HFFc6 (cell line): ENCODE measurements at regions not wholly inside any gene's neighbourhood (a gene's known extent, or its start where the extent isn't known, plus 50 kb on each side); places are given as distances from the start of the nearest gene placed in this dataset.

ENCODE experiments used
- DNase-seq: peaks from one replicate; pipeline ENCODE4 v3.0.0-alpha.2; 2018
- H3K27ac Mint-ChIP-seq: 2 replicates; pipeline ENCODE4 v1.8.0; 2020; ENCODE audit warnings: mild to moderate bottlenecking, mixed read lengths
- H3K27me3 Mint-ChIP-seq: 2 replicates; pipeline ENCODE4 v1.8.0; 2021; ENCODE audit warnings: mild to moderate bottlenecking, moderate library complexity, mixed read lengths; ENCODE audit not compliant: insufficient read depth
- H3K36me3 Mint-ChIP-seq: 2 replicates; pipeline ENCODE4 v1.8.0; 2021; ENCODE audit warnings: low read depth, mixed read lengths
- H3K4me1 Mint-ChIP-seq: 2 replicates; pipeline ENCODE4 v1.8.0; 2020; ENCODE audit warnings: low read depth, mixed read lengths
- H3K4me3 Mint-ChIP-seq: 2 replicates; pipeline ENCODE4 v1.8.0; 2020; ENCODE audit warnings: mild to moderate bottlenecking, moderate library complexity, mixed read lengths
- H3K9me3 Mint-ChIP-seq: 2 replicates; pipeline ENCODE4 v1.8.0; 2020; ENCODE audit warnings: mild to moderate bottlenecking, mixed read lengths
- CTCF ChIP-seq: fragments of 200-600 bp; sonication (generic); IDR thresholded peaks from 2 replicates; pipeline ENCODE4 v1.5.0; 2021; ENCODE audit warnings: antibody characterized with exemption, mild to moderate bottlenecking

- peaks cover 5% of the 10 kb centered on the region for H3K27me3 Mint-ChIP-seq
Observed at GRCh38 chr6:14270925-14271788, 153.6 kb downstream of the CD83 start.

DNA sequence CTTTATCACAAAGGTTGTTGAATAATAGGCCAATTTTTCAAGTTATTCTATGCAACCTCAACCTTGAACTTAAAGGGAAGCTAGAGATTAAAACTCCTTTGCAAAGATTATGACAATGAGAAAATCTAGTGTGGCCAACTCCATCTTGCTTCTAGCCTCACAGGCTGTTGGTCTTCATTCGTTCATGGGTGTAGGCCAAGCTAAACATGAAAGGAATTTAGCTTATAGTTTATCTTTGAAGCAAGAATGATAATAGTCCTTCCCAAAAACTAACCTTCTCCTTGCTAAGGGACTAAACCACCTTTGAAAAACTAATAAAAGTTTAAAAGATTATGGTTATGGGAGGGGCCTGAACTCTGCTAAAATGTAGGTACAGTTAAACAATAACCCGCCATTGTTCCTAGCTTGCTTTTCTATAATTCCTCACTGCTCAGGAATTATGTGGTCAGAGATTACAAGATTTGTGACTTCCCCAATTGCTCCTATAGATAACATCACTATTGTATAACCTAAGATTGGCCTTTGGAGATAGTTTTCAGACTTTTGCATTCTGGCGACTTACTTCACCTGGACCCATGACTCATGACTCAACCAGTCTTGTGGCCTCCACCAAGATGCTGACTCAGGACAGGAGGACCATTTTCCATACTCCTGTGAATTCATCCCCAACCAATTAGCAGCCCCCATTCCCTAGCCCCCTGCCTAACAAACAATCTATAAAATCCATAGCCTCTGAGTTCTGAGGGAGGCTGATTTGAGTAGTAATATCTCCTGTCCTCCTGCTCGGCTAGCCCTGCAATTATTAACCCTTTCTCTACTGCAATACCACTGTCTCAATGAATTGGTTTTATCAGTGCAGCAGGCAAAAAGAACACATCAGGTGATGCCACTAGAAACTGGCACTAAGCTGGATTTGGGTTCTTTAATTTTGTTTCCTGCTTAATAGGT is 154.5 kb downstream of the CD83 start:
- H3K4me1 Mint-ChIP-seq, result peaks cover 33% of the 10 kb centered on the region
- peak; percentile 13 for DNase-seq
- H3K27ac Mint-ChIP-seq, result peak overlapping the region; percentile 79; the same call in 1 of the 2 replicates
- no peak for TF ChIP-seq CTCF
- H3K9me3 Mint-ChIP-seq, result peaks cover 20% of the 10 kb centered on the region
- H3K27me3 Mint-ChIP-seq, result peaks cover 5% of the 10 kb centered on the region
- H3K36me3 Mint-ChIP-seq, result no peaks in the 10 kb centered on the region
- no peak overlapping the region for H3K4me3 Mint-ChIP-seq

More at GRCh38 chr6:14270925-14271788, 153.6 kb downstream of the CD83 start:
- TF ChIP-seq CTCF, result no peak
- Mint-ChIP-seq H3K9me3 (peaks cover 20% of the 10 kb centered on the region), H3K4me3 (peak overlapping the region; percentile 5; the same call in 1 of the 2 replicates), H3K27ac (peak overlapping the region; percentile 79), H3K36me3 (no peaks in the 10 kb centered on the region), H3K4me1 (peaks cover 24% of the 10 kb centered on the region)
- DNase-seq, result peak; percentile 86

DNA sequence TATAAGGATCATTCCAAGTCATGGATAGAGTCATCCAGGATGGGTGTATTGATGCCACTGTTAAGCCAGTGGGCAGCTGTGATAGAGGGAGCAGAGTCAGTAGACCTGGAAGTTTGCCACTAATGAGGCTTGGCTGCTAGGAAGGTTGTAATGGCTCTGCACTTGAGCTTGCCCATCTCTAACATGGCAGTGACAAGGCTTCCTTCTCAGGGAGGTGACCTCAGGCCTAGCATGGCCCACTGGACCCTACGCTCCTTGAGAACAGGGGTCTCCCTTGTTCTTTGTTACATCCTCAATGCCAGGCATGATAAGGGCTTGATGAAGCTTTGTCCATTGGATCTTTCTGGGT is 155.1 kb downstream of the CD83 start:
- H3K27ac Mint-ChIP-seq, result no peak overlapping the region
- peaks cover 20% of the 10 kb centered on the region for H3K9me3 Mint-ChIP-seq
- H3K4me3 Mint-ChIP-seq, result no peak overlapping the region
- no peaks in the 10 kb centered on the region for H3K36me3 Mint-ChIP-seq
- peaks cover 40% of the 10 kb centered on the region for H3K4me1 Mint-ChIP-seq
- no peak for TF ChIP-seq CTCF
- DNase-seq, result no peak
- H3K27me3 Mint-ChIP-seq, result peaks cover 5% of the 10 kb centered on the region

GRCh38 chr6:14273191-14273590 is 155.6 kb downstream of the CD83 start:
- no peak for DNase-seq
- Mint-ChIP-seq H3K9me3 (peaks cover 20% of the 10 kb centered on the region), H3K27me3 (peaks cover 5% of the 10 kb centered on the region), H3K36me3 (no peaks in the 10 kb centered on the region), H3K4me3 (no peak overlapping the region), H3K4me1 (peaks cover 41% of the 10 kb centered on the region), H3K27ac (no peak overlapping the region)
- TF ChIP-seq CTCF, result no peak

DNA sequence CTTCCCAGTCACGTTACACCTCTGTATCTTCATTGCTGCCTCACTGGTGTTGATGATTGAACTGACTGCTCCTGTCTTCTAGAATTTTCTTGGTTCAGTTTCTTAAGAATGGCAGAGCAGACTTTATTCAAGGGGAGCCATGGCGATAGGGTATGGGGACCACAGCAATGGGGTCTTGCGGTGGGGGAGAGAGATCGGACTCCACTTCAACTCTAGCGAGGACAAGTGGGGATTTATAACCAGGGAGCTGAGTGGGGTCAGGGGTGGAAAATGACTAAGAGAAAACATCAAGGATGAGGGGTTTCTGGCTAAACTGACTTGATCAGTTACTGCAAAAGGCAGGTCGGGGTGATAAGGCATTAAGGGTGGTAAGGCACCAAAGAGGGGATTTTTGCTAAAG is 156.4 kb downstream of the CD83 start:
- Mint-ChIP-seq H3K27me3 (peaks cover 5% of the 10 kb centered on the region), H3K9me3 (peaks cover 20% of the 10 kb centered on the region), H3K4me1 (peaks cover 41% of the 10 kb centered on the region), H3K36me3 (no peaks in the 10 kb centered on the region), H3K4me3 (no peak overlapping the region), H3K27ac (no peak overlapping the region)
- no peak for DNase-seq
- TF ChIP-seq CTCF, result no peak
